ENCODE measurements at regions not wholly inside any gene's neighbourhood (a gene's known extent, or its start where the extent isn't known, plus 50 kb on each side); places are given as distances from the start of the nearest gene placed in this dataset.

GRCh38 chr21:27761623-27762022 lies 794.7 kb upstream of the ADAMTS5 start:
- TF ChIP-seq CTCF (IDR thresholded peaks at IDR 0.05; ENCODE audit: low read depth, low read length, poor library complexity, severe bottlenecking) (no peak), EZH2phosphoT487 (IDR thresholded peaks at IDR 0.05; ENCODE audit: borderline replicate concordance, low read length) (no peak)
